ENCODE measurements at regions not wholly inside any gene's neighbourhood (a gene's known extent, or its start where the extent isn't known, plus 50 kb on each side); places are given as distances from the start of the nearest gene placed in this dataset.

DNA sequence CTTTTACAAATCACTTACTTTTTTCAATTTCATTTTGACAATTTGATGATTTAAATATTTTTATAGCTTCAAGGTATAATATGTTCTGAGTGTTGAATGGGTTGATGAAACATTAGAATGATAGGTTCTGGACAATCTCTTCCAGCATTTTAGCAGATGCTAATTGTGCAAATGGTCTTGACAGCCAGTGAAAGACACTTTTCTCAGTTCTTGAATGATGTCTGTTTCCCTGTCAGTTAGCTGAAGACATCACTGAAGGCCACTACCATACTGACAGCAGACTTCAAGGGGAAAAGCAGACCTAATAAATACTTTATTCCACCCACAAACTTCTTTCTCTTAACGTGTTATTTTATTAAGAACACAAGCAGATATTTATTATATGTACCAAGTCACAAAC lies 498.6 kb downstream of the GRXCR1 start:
- TF ChIP-seq GATA2 (IDR thresholded peaks at IDR 0.05; ENCODE audit: low read depth, low read length) (no peak), GATA3 (IDR thresholded peaks at IDR 0.05; ENCODE audit: low read depth, low read length) (no peak)

All from SH-SY5Y (cell line).